ENCODE measurements at regions not wholly inside any gene's neighbourhood (a gene's known extent, or its start where the extent isn't known, plus 50 kb on each side); places are given as distances from the start of the nearest gene placed in this dataset.

- no peak for DNase-seq
These were observed 101.2 kb downstream of the TBX19 start for GRCh38 chr1:168381850-168382249.

GRCh38 chr1:168380945-168381344 lies 100.3 kb downstream of the TBX19 start:
- DNase-seq, result no peak

DNA sequence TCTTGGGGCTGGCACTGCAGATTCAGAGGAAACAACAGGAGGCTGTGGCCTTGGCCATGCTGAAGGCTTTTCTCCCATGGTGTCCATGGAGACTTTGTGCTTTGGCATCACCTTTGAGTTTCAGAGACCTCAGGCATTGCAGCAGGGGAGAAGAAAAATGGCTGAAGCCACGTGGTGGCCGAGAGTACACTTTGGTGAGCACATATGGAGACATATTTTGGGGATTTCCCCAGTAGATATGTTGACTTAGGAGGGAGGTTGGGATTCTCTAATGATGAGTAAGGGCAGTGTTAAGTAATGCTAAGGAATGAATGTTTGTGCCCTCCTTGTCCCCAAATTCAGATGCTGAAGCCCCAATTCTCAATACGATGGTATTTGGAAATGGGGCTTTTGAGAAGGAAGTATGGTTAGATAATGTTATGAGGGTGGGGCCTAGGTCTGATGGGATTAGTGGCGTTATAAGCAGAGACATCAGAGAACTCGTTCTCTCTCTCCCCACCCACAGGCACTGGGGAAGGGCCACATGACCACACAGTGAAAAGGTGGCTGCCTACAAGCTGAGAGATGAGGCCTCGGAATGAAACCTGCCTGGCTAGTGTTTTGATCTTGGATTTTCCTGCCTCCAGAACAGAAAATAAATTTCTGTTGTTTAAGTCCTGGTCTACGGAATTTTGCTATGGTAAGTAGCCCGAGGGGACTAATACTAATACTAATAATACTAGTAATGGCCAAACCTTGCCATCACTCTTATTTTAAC lies 98.6 kb downstream of the TBX19 start:
- DNase-seq, result no peak

- no peak for DNase-seq
These were observed 95.1 kb downstream of the TBX19 start for GRCh38 chr1:168375566-168376300.

- no peak for DNase-seq
These were observed 93.9 kb downstream of the TBX19 start for GRCh38 chr1:168374566-168374965.

GRCh38 chr1:168373869-168374268 lies 93.2 kb downstream of the TBX19 start:
- DNase-seq, result no peak

DNA sequence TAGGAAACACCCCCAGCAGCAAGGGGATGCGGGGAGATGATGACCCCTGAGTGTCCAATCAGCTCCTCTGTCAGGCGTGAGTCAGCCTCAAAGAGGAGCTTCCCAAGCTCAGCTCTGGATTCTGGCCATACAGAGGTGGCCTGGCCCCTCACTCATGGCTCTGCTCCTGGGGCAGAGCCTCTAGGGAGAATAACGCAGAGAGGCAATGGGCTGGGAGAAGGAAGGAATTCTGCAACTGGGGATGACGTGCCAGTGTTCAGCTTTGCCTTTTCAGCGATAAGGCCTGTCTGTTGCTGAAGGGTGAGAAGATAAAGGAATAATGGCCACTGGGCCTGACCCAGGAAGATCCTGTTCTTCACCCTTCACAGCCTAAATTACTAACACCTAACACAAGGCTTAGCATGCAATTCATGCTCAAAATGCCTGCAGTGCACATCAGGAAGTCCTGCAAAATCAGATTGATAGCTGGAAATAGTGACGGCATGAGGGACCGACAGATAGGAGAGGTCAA lies 92.2 kb downstream of the TBX19 start:
- DNase-seq, result no peak

GRCh38 chr1:168372307-168372706 lies 91.6 kb downstream of the TBX19 start:
- no peak for DNase-seq

DNA sequence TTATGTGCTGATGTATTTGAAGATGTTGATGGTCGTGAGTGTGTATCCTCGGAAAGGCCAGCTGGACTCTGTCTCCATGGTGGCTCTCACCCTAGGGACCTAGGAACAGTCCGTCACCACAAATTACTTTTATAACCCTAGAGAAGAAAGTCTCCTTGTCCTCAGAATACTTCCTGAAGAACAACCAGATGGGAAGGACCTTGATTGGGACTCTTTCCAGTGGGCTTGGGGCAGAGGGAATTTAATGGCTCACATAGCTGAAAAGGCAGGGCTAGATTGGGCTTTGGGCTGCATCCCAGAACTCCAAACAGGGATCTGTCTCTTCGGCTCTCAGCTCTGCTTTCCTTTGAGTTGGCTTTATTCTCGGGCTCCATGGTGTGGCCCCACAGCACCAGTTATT lies 90.8 kb downstream of the TBX19 start:
- DNase-seq, result no peak

DNA sequence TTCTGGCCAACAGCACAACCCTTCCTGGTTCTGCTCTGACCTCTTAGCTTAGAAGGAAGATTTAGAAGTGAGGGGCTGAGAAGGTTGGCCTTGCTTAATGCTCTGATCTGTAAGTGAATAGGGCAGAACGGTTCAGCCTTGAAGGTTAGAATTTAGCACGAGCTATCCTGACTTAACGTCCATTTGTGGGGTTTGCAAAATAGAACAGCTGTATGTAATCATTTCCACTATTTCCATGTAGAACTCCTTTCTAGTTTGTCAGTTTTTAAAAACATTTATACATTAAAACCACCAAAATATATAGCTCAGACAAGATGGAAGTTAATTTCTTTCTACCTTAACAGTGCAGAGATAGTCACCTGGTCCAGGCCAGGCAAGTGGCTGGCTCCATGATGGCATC lies 89.9 kb downstream of the TBX19 start:
- DNase-seq, result no peak

DNA sequence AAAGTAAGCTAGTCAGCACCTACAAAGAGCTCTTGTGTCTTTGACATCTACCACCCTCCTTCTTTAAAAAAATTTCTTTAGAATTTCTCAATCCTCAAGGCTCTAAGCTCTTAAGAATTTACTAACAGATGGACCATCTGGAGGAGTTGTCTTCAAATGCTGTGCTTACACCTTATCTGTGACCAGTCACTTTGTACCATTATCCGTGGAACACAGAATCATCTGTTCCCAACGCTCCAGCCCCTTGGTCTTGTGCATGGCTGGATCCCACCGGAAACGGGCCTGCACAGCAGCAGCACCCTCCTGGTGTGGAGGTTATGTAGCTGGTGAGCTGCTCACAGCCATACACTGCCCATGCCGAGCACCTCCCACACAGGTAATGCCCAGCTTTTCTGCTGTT lies 89.0 kb downstream of the TBX19 start:
- DNase-seq, result no peak

GRCh38 chr1:168368131-168368530 lies 87.5 kb downstream of the TBX19 start:
- no peak for DNase-seq

DNA sequence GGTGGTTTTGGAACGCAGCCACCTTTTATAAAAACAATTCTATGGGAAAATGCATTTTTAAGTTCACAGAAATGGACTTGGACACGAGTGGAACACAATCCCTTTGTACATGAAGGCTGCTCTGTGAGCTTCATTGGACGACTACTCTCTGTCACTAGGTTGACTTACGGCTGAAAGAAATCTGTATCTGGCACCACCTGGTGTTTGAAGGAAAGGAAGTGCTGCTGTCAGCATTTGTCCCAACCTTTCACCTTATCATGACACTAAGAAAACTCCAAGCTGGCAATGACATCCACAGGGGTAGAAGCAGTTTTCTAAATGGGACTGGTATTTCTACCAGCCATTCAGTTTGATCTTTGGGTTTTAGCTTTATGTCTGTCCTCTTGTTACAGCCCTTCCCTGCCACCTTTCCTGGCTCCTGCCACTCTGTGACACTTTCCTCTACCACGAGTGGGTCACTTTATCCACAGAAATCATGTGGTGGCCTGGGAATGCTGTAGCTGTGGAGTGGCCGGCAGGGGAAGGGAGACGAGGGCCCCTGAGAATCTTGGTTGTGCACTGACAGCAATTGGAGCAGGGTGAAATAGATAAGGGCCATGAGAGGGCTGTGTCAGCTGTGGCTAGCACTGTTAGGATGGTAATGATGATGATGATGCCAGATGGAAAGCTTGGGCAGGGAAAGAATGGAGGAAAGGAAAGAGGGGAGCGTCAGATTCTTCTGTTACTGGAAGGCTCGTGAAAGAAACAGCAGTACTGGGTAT lies 85.2 kb downstream of the TBX19 start:
- no peak for DNase-seq

All from activated naive CD4-positive, alpha-beta T cell treated with anti-CD3 and anti-CD28 coated beads, Interleukin-2, amount 50 U/mL, for 16 hours (primary cell).